ENCODE measurements at regions not wholly inside any gene's neighbourhood (a gene's known extent, or its start where the extent isn't known, plus 50 kb on each side); places are given as distances from the start of the nearest gene placed in this dataset.

GRCh38 chr21:16061194-16061593, 331.4 kb downstream of the USP25 start:
- no peak for ATAC-seq

GRCh38 chr21:16069178-16070112, 339.7 kb downstream of the USP25 start:
- H4K20me1 ChIP-seq (replicated peaks; ENCODE audit: insufficient read depth) = no peaks in the 10 kb centered on the region
- H2AFZ ChIP-seq = no peak overlapping the region
- Mint-ChIP-seq H3K4me1 (peaks cover 11% of the 10 kb centered on the region), H3K4me3 (no peak overlapping the region), H3K27ac (no peak overlapping the region), H3K9me3 (no peaks in the 10 kb centered on the region), H3K27me3 (ENCODE audit: insufficient read depth, low read depth, poor library complexity) (peaks cover 2% of the 10 kb centered on the region), H3K36me3 (ENCODE audit: low read depth) (no peaks in the 10 kb centered on the region)
- 0 out of 2 replicates have a peak, but pooled peaks cover 6% of the 10 kb centered on the region for H3K4me1 ChIP-seq (ENCODE audit: insufficient read depth)
- H3K27me3 ChIP-seq (ENCODE audit: insufficient read depth) = no peaks in the 10 kb centered on the region
- H3F3A ChIP-seq (replicated peaks; ENCODE audit: low read depth) = no peaks in the 10 kb centered on the region
- H3K36me3 ChIP-seq (ENCODE audit: insufficient read depth) = no peaks in the 10 kb centered on the region
- H3K4me2 ChIP-seq = no peak overlapping the region
- H3K79me2 ChIP-seq (replicated peaks; ENCODE audit: insufficient read depth) = no peaks in the 10 kb centered on the region
- no peak overlapping the region for H3K4me3 ChIP-seq
- no peak overlapping the region for H3K27ac ChIP-seq (ENCODE audit: low read depth)
- no peak for TF ChIP-seq JUNB (IDR thresholded peaks at IDR 0.05; ENCODE audit: unreplicated experiment)
- no peak for TF ChIP-seq STAT1 (IDR thresholded peaks at IDR 0.05; ENCODE audit: unreplicated experiment)
- TF ChIP-seq CTCF (conservative IDR thresholded peaks at IDR 0.05; ENCODE audit: low read depth in 2 of 2) = no peak
- TF ChIP-seq REST (IDR thresholded peaks at IDR 0.05; ENCODE audit: unreplicated experiment) = no peak
- no peak for TF ChIP-seq EZH2phosphoT487 (IDR thresholded peaks at IDR 0.05; ENCODE audit: unreplicated experiment)
- TF ChIP-seq NANOG (IDR thresholded peaks at IDR 0.05; ENCODE audit: borderline replicate concordance) = no peak
- TF ChIP-seq ZNF462 (CRISPR knock-in tag; IDR thresholded peaks at IDR 0.05) = no peak
- no peaks in the 10 kb centered on the region for H3K9me2 ChIP-seq (ENCODE audit: insufficient read depth)
- DNase-seq (ENCODE audit: low spot score) (no peak), ATAC-seq (no peak)

More at GRCh38 chr21:16061194-16061593, 331.4 kb downstream of the USP25 start:
- H3K4me2 ChIP-seq = no peak overlapping the region
- H3K79me2 ChIP-seq (replicated peaks; ENCODE audit: insufficient read depth) = no peaks in the 10 kb centered on the region
- peaks cover 9% of the 10 kb centered on the region; the same call in 2 of the 3 replicates for H3K36me3 Mint-ChIP-seq (ENCODE audit: low read depth)
- H4K20me1 ChIP-seq (replicated peaks; ENCODE audit: insufficient read depth) = no peaks in the 10 kb centered on the region
- H3K4me1 ChIP-seq (ENCODE audit: insufficient read depth) = peaks cover 3% of the 10 kb centered on the region; the same call in 1 of the 2 replicates
- peaks cover 4% of the 10 kb centered on the region; the same call in 1 of the 2 replicates for H3K9me2 ChIP-seq (ENCODE audit: insufficient read depth)
- no peak for DNase-seq (ENCODE audit: low spot score)
- no peak for TF ChIP-seq EZH2 (IDR thresholded peaks at IDR 0.05; ENCODE audit: low read depth, unreplicated experiment)
- no peaks in the 10 kb centered on the region; the same call in 2 of the 3 replicates for H3K4me1 Mint-ChIP-seq
- peaks cover 2% of the 10 kb centered on the region for H3K27me3 Mint-ChIP-seq (ENCODE audit: insufficient read depth, low read depth, poor library complexity)
- no peak overlapping the region for H3K4me3 Mint-ChIP-seq
- no peak overlapping the region for H3K4me3 ChIP-seq
- no peak overlapping the region for H3K27ac ChIP-seq (ENCODE audit: low read depth)
- no peak overlapping the region for H2AFZ ChIP-seq
- no peaks in the 10 kb centered on the region for H3K27me3 ChIP-seq (ENCODE audit: insufficient read depth)
- H3K9me3 Mint-ChIP-seq = peaks cover 22% of the 10 kb centered on the region; the same call in 2 of the 3 replicates
- no peaks in the 10 kb centered on the region for H3K36me3 ChIP-seq (ENCODE audit: insufficient read depth)
- no peaks in the 10 kb centered on the region for H3F3A ChIP-seq (replicated peaks; ENCODE audit: low read depth)
- H3K27ac Mint-ChIP-seq = no peak overlapping the region

Data from GM23338 (cell line).